Bronchial epithelial cell (primary cell): ENCODE measurements at regions not wholly inside any gene's neighbourhood (a gene's known extent, or its start where the extent isn't known, plus 50 kb on each side); places are given as distances from the start of the nearest gene placed in this dataset.

Source experiments
- DNase-seq: peaks from one replicate; pipeline ENCODE4 v3.0.0-alpha.2; 2010; ENCODE audit warnings: low read depth
- FAIRE-seq: peaks from 2 replicates; lab custom pipeline; 2011; peaks lifted over from hg19 to GRCh38; lab: Jason Lieb, UNC
- H3K27me3 ChIP-seq: 2 replicates; pipeline ENCODE4 v1.5.1; 2011; ENCODE audit warnings: low read length; ENCODE audit not compliant: control insufficient read depth, insufficient read depth
- H3K36me3 ChIP-seq: 2 replicates; pipeline ENCODE4 v1.5.1; 2011; ENCODE audit warnings: low read length; ENCODE audit not compliant: control insufficient read depth, insufficient read depth
- H3K4me3 ChIP-seq: 2 replicates; pipeline ENCODE4 v1.5.1; 2011; ENCODE audit warnings: mild to moderate bottlenecking, low read depth, low read length, control low read depth
- TF ChIP-seq, protein P1 (sequence below): IDR thresholded peaks from 2 replicates; pipeline ENCODE4 v1.5.1; 2011; ENCODE audit warnings: mild to moderate bottlenecking, moderate library complexity, low read length, control low read depth, inconsistent platforms; ENCODE audit not compliant: insufficient read depth, severe bottlenecking

GRCh38 chr16:6827931-6828330 lies 504.7 kb upstream of the RBFOX1 start:
- TF ChIP-seq, protein P1, sequence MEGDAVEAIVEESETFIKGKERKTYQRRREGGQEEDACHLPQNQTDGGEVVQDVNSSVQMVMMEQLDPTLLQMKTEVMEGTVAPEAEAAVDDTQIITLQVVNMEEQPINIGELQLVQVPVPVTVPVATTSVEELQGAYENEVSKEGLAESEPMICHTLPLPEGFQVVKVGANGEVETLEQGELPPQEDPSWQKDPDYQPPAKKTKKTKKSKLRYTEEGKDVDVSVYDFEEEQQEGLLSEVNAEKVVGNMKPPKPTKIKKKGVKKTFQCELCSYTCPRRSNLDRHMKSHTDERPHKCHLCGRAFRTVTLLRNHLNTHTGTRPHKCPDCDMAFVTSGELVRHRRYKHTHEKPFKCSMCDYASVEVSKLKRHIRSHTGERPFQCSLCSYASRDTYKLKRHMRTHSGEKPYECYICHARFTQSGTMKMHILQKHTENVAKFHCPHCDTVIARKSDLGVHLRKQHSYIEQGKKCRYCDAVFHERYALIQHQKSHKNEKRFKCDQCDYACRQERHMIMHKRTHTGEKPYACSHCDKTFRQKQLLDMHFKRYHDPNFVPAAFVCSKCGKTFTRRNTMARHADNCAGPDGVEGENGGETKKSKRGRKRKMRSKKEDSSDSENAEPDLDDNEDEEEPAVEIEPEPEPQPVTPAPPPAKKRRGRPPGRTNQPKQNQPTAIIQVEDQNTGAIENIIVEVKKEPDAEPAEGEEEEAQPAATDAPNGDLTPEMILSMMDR: no peak
- DNase-seq (no peak), FAIRE-seq (no peak)
- Histone ChIP-seq H3K36me3 (no peaks in the 10 kb centered on the region), H3K27me3 (no peaks in the 10 kb centered on the region), H3K4me3 (no peak overlapping the region)

DNA sequence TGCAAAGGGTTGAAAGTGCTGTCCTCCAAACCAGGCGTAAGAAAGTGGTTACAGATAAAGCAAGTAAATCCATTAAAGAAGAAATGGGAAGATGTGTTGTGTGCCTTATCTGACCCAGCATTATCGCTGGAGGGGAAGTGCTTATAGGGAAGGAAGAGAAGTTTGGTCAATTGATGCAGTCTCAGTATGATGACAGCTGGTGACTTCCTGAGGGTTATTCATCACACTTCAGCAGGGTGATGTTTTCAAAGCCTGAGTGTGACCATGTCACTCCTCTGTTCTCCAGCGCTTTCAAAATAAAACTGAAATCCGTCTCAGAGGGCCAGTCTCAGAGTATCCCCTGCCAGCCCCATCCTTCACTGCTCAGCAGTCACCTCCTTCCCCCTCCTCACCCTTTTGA lies 505.4 kb upstream of the RBFOX1 start:
- FAIRE-seq (no peak), DNase-seq (no peak)
- H3K27me3 ChIP-seq: no peaks in the 10 kb centered on the region
- TF ChIP-seq, protein P1: no peak
- no peaks in the 10 kb centered on the region for H3K36me3 ChIP-seq
- H3K4me3 ChIP-seq: no peak overlapping the region

GRCh38 chr16:6822041-6822440 lies 510.6 kb upstream of the RBFOX1 start:
- H3K4me3 ChIP-seq: no peak overlapping the region
- H3K27me3 ChIP-seq: no peaks in the 10 kb centered on the region
- DNase-seq (no peak), FAIRE-seq (no peak)
- TF ChIP-seq, protein P1: no peak
- no peaks in the 10 kb centered on the region for H3K36me3 ChIP-seq

DNA sequence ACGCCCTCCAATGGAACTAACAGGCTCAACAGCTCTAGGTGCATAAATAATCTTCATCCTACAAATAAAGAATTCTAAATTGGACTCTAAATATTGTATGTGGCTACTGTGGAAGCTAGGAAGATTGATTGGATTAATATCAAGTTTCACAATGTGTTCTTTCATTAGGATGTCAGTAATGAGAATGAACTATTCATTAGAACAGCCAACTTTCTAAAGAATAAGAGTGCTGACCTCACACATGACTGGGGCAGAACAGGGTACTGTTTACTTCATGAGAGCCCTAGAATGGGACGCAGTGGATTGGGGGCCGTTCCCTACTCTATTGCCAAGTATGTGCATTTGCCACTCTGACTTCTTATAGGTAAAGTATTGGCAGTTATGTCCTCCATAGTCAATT lies 528.2 kb upstream of the RBFOX1 start:
- TF ChIP-seq, protein P1: no peak
- no peak for FAIRE-seq
- no peaks in the 10 kb centered on the region for H3K27me3 ChIP-seq
- no peaks in the 10 kb centered on the region for H3K36me3 ChIP-seq
- no peak overlapping the region for H3K4me3 ChIP-seq
- DNase-seq: no peak

- Histone ChIP-seq H3K27me3 (no peaks in the 10 kb centered on the region), H3K4me3 (no peak overlapping the region), H3K36me3 (no peaks in the 10 kb centered on the region)
- DNase-seq (no peak), FAIRE-seq (no peak)
- TF ChIP-seq, protein P1: no peak
Observed at GRCh38 chr16:6803176-6803575, 529.5 kb upstream of the RBFOX1 start.

GRCh38 chr16:6797223-6797622 lies 535.4 kb upstream of the RBFOX1 start:
- FAIRE-seq: no peak
- DNase-seq: no peak
- TF ChIP-seq, protein P1: no peak
- H3K4me3 ChIP-seq: no peak overlapping the region
- no peaks in the 10 kb centered on the region for H3K27me3 ChIP-seq
- H3K36me3 ChIP-seq: no peaks in the 10 kb centered on the region
